ENCODE measurements at regions not wholly inside any gene's neighbourhood (a gene's known extent, or its start where the extent isn't known, plus 50 kb on each side); places are given as distances from the start of the nearest gene placed in this dataset.

DNA sequence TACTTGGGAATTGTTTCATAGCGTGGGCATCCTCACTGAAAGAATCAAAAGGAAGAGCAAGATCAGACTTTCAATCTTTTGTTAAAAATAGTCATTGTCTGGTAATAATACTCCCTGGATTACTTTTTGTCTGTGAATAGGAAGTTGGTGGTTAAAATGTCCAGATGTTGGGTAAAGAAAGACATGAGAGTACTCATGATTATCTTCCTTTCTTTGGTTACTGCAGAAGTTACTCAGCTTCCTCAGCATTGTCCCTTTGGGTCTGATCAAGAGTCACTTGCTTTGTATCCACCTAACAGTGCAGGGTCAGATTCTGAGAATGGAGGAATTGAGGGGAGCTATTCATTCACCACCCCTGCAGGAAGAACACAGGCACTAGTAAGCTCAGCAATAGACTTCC, 54.6 kb downstream of the RIN2 start:
- TF ChIP-seq POLR2A (IDR thresholded peaks at IDR 0.05): no peak
- TF ChIP-seq CTCF (IDR thresholded peaks at IDR 0.05): no peak

All from heart left ventricle (tissue), 13 donors.